HG02678 (cell line): ENCODE measurements at regions not wholly inside any gene's neighbourhood (a gene's known extent, or its start where the extent isn't known, plus 50 kb on each side); places are given as distances from the start of the nearest gene placed in this dataset.

Experiments used
- ATAC-seq: cut with Tn5 transposase; IDR thresholded peaks from one replicate; pipeline ENCODE4 v1.9.1; 2021; ENCODE audit warnings: mild to moderate bottlenecking, moderate library complexity; ENCODE audit not compliant: unreplicated experiment

GRCh38 chr4:134421734-134422133, 220.1 kb upstream of the PABPC4L start:
- no peak for ATAC-seq

- no peak for ATAC-seq
Observed at GRCh38 chr4:134408897-134409296, 207.3 kb upstream of the PABPC4L start.

GRCh38 chr4:134401798-134402197, 200.2 kb upstream of the PABPC4L start:
- ATAC-seq, result no peak

- no peak for ATAC-seq
Observed at GRCh38 chr4:134393592-134393991, 192.0 kb upstream of the PABPC4L start.

GRCh38 chr4:134390319-134390718, 188.7 kb upstream of the PABPC4L start:
- ATAC-seq, result no peak

GRCh38 chr4:134388351-134388750, 186.8 kb upstream of the PABPC4L start:
- ATAC-seq, result no peak

- no peak for ATAC-seq
Observed at GRCh38 chr4:134382478-134383227, 181.1 kb upstream of the PABPC4L start.

- no peak for ATAC-seq
Observed at GRCh38 chr4:134375775-134376174, 174.2 kb upstream of the PABPC4L start.

GRCh38 chr4:134365852-134366251, 164.3 kb upstream of the PABPC4L start:
- no peak for ATAC-seq

GRCh38 chr4:134364928-134365327, 163.3 kb upstream of the PABPC4L start:
- no peak for ATAC-seq

- no peak for ATAC-seq
Observed at GRCh38 chr4:134345244-134345643, 143.7 kb upstream of the PABPC4L start.

GRCh38 chr4:134343656-134344055, 142.1 kb upstream of the PABPC4L start:
- no peak for ATAC-seq

GRCh38 chr4:134343081-134343480, 141.5 kb upstream of the PABPC4L start:
- no peak for ATAC-seq

GRCh38 chr4:134337574-134337973, 136.0 kb upstream of the PABPC4L start:
- no peak for ATAC-seq

GRCh38 chr4:134328741-134329140, 127.2 kb upstream of the PABPC4L start:
- ATAC-seq, result no peak

GRCh38 chr4:134327274-134328122, 125.9 kb upstream of the PABPC4L start:
- no peak for ATAC-seq

- no peak for ATAC-seq
Observed at GRCh38 chr4:134326866-134327265, 125.3 kb upstream of the PABPC4L start.

GRCh38 chr4:134324179-134324578, 122.6 kb upstream of the PABPC4L start:
- ATAC-seq, result no peak

GRCh38 chr4:134320048-134320447, 118.5 kb upstream of the PABPC4L start:
- no peak for ATAC-seq

- no peak for ATAC-seq
Observed at GRCh38 chr4:134313591-134313990, 112.0 kb upstream of the PABPC4L start.

- ATAC-seq, result no peak
Observed at GRCh38 chr4:134309715-134310114, 108.1 kb upstream of the PABPC4L start.

GRCh38 chr4:134308910-134309309, 107.3 kb upstream of the PABPC4L start:
- no peak for ATAC-seq
